Adrenal gland (tissue), 9 donors: ENCODE measurements at regions not wholly inside any gene's neighbourhood (a gene's known extent, or its start where the extent isn't known, plus 50 kb on each side); places are given as distances from the start of the nearest gene placed in this dataset.
"Not testable (repeated sequence)": the region's sequence is repeated elsewhere in the genome, so short reads cannot be mapped to it uniquely, and the experiment has no call there.

ENCODE experiments used
- DNase-seq, 7 donors: peaks; one replicate each; pipeline ENCODE4 v3.0.0-alpha.2; 2019 to 2020
- H3K27ac ChIP-seq, 5 donors: fragments of 200-600 bp; sonication (generic) in 4 of 5; 1 replicate in 3 of 5; 2 replicates in 2 of 5; pipeline versions ENCODE4 v1.5.1 to v1.8.0; 2016 to 2020; ENCODE audit warnings: mild to moderate bottlenecking in 1 of 5
- H3K27me3 ChIP-seq: fragments of 200-600 bp; 2 replicates; pipeline ENCODE4 v1.8.0; 2021
- H3K36me3 ChIP-seq, 2 donors: fragments of 200-600 bp; replicated peaks in 1 of 2; 1 replicate in 1 of 2; 2 replicates in 1 of 2; pipeline versions ENCODE4 v1.5.1 to v1.8.0; 2018 to 2022
- H3K4me1 ChIP-seq, 2 donors: fragments of 200-600 bp; replicated peaks in 1 of 2; 1 replicate in 1 of 2; 2 replicates in 1 of 2; pipeline versions ENCODE4 v1.5.1 to v1.8.0; 2018 to 2021
- H3K4me3 ChIP-seq, 4 donors: fragments of 200-600 bp; sonication (generic) in 3 of 4; one replicate each; pipeline ENCODE4 v1.5.1; 2016 to 2018
- H3K9me3 ChIP-seq, 3 donors: fragments of 200-600 bp; sonication (generic) in 1 of 3; replicated peaks in 1 of 3; 1 replicate in 2 of 3; 2 replicates in 1 of 3; pipeline versions ENCODE4 v1.5.1 to v1.8.0; 2016 to 2021
- CTCF ChIP-seq, 6 experiments: fragments of 450-650 bp in 4 of 6; fragments of 200-600 bp in 2 of 6; sonication (generic) in 1 of 6; IDR thresholded peaks; 1 replicate in 5 of 6; 2 replicates in 1 of 6; pipeline versions ENCODE4 v1.5.1 to v1.8.0; 2016 to 2021; ENCODE audit warnings: antibody characterized with exemption in 6 of 6, mild to moderate bottlenecking in 2 of 6, moderate library complexity in 1 of 6
- POLR2A ChIP-seq, 2 donors: fragments of 450-650 bp; IDR thresholded peaks; one replicate each; pipeline ENCODE4 v1.6.1; 2017; ENCODE audit warnings: antibody characterized with exemption in 2 of 2, mild to moderate bottlenecking in 2 of 2, moderate library complexity in 1 of 2
- WGBS, 4 donors: extraction: QIAGEN DNeasy Blood & Tissue Kit in 2 of 4; methylation state at CpG; one replicate each; pipeline versions ENCODE4 v1.1.5 to v1.1.7; 2013 to 2017; 5-methylcytosine and 5-hydroxymethylcytosine counted together
- intact Hi-C, 2 donors: fragments of 100-400 bp; cut with DNase I; formaldehyde crosslinking; loops; one replicate each; pipeline versions ENCODE4 v1.14.1 to v1.15.0; 2022 to 2023
- donor health status: healthy with polysubstance abuse.
- donor health status: Bipolar disorder and iron deficiency.
- donor health status: DM: yes; HTN: yes; CAD: no.
- donor health status: DM: no; HTN: no; CAD: no.
- donor health status: DM: no; HTN: no; CAD: no.

DNA sequence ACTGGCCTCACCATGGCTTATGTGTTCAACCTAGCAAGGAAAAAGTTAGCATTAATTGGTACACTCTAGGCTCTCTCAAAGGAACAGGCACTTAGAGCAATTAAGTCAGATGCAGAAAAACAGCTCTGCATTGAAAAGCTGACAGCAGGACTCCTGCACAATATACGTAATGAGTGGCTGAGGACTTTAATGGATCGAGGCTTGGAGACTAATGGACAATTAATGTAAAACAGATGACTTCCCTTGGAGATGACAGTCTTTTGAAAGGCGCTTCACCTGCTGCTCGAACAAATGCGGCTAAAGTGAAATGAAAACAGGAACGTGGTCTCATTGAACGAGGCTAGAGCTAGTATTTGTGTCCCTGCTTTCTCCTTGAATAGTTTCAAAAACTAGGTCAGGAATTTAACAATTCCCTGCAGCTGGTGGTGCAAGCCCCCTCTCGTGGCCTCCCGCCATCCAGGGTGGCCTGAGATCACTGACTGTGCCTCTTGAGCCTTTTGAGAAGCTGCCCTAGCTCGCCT is 137.1 kb downstream of the ELOVL4 start:
- no peaks in the 10 kb centered on the region for H3K27me3 ChIP-seq
- H3K9me3 ChIP-seq, result no peaks in the 10 kb centered on the region
- intact Hi-C loops, result loop anchor here in 1 of 2 donors (5.0 kb wide), 1 partner anchor 33 kb away; no protein-coding TSS in a partner anchor
- no peaks in the 10 kb centered on the region for H3K4me1 ChIP-seq
- no peaks in the 10 kb centered on the region for H3K36me3 ChIP-seq
- peak in 1 of 7 donors; percentile 55 for DNase-seq
- 53 to 65% (median 60%) methylated on average over 10 of the region's 10 CpGs for WGBS, 4 donors
- no peak overlapping the region for H3K27ac ChIP-seq
- TF ChIP-seq POLR2A (IDR thresholded peaks at IDR 0.05) (no peak), CTCF (IDR thresholded peaks at IDR 0.05) (no peak)
- no peak overlapping the region for H3K4me3 ChIP-seq

GRCh38 chr6:79808921-79809320 is 138.4 kb downstream of the ELOVL4 start:
- no peaks in the 10 kb centered on the region for H3K36me3 ChIP-seq
- intact Hi-C loops, result no loop called here
- H3K9me3 ChIP-seq, result no peaks in the 10 kb centered on the region
- H3K27me3 ChIP-seq, result no peaks in the 10 kb centered on the region
- TF ChIP-seq POLR2A (IDR thresholded peaks at IDR 0.05), result no peak
- TF ChIP-seq CTCF (IDR thresholded peaks at IDR 0.05), result no peak
- no peak for DNase-seq
- no peak overlapping the region for H3K4me3 ChIP-seq
- no peaks in the 10 kb centered on the region for H3K4me1 ChIP-seq
- H3K27ac ChIP-seq, result no peak overlapping the region
- WGBS, 4 donors, result 53 to 57% (median 54%) methylated on average over 2 of the region's 2 CpGs

DNA sequence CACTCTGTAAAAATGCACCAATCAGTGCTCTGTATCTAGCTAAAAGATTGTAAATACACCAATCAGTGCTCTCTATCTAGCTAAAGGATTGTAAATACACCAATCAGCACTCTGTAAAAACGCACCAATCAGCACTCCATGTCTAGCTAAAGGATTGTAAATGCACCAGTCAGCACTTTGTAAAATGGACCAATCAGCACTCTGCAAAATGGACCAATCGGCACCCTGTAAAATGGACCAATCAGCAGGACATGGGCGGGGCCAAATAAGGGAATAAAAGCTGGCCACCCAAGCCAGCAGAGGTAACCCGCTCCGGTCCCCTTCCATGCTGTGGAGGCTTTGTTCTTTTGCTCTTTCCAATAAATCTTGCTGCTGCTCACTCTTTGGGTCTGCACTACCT is 140.7 kb downstream of the ELOVL4 start:
- H3K36me3 ChIP-seq, H3K9me3 ChIP-seq, H3K4me1 ChIP-seq, H3K27me3 ChIP-seq, H3K4me3 ChIP-seq, H3K27ac ChIP-seq, intact Hi-C loops, DNase-seq: not testable (repeated sequence)
- WGBS, 4 donors, result 81 to 90% (median 87%) methylated on average over 5 of the region's 5 CpGs

- Histone ChIP-seq H3K4me3 (no peak overlapping the region), H3K27ac (no peak overlapping the region), H3K9me3 (no peaks in the 10 kb centered on the region), H3K27me3 (no peaks in the 10 kb centered on the region), H3K4me1 (no peaks in the 10 kb centered on the region), H3K36me3 (no peaks in the 10 kb centered on the region)
- DNase-seq, result no peak
- TF ChIP-seq POLR2A (IDR thresholded peaks at IDR 0.05) (no peak), CTCF (IDR thresholded peaks at IDR 0.05) (no peak)
- whole genome bisulfite sequencing, 4 donors, result 62 to 86% (median 82%) methylated on average over 3 of the region's 3 CpGs
- intact Hi-C loops, result no loop called here
These were observed 142.6 kb downstream of the ELOVL4 start for GRCh38 chr6:79804732-79805131.

- H3K4me1 ChIP-seq, result no peaks in the 10 kb centered on the region
- H3K27me3 ChIP-seq, result no peaks in the 10 kb centered on the region
- H3K4me3 ChIP-seq, result no peak overlapping the region
- intact Hi-C loops, result no loop called here
- no peaks in the 10 kb centered on the region for H3K36me3 ChIP-seq
- no peak for TF ChIP-seq POLR2A (IDR thresholded peaks at IDR 0.05)
- no peak for TF ChIP-seq CTCF (IDR thresholded peaks at IDR 0.05)
- DNase-seq, result no peak
- no peaks in the 10 kb centered on the region for H3K9me3 ChIP-seq
- no peak overlapping the region for H3K27ac ChIP-seq
These were observed 143.4 kb downstream of the ELOVL4 start for GRCh38 chr6:79803917-79804316.
